Kasumi-1 (cell line): ENCODE measurements at regions not wholly inside any gene's neighbourhood (a gene's known extent, or its start where the extent isn't known, plus 50 kb on each side); places are given as distances from the start of the nearest gene placed in this dataset.

Source experiments
- DNase-seq, 2 experiments: peaks; one replicate each; lab custom pipeline; 2025; lab: John Stamatoyannopoulos, UW

GRCh38 chr2:2765176-2765800, 434.2 kb upstream of the MYT1L start:
- no peak for DNase-seq

- no peak for DNase-seq
Measured at GRCh38 chr2:2764739-2765138, 433.7 kb upstream of the MYT1L start.

DNA sequence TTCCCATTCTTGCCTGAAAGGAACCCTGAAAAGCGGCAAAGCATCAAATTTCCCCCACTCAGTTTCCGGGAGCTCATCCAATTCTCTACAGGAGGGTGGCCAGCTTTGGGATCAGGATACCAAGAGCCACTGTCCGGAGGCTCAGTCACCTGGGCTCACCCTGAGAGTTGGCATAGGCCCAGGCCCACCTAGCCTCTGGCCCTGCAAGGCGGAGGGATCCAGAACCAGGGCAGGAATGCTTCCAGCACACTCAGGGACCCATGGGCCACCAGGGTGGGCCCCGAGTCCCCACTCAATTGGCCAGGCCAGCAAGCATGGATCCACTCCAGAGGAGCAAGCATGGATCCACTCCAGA, 432.9 kb upstream of the MYT1L start:
- DNase-seq: no peak

DNA sequence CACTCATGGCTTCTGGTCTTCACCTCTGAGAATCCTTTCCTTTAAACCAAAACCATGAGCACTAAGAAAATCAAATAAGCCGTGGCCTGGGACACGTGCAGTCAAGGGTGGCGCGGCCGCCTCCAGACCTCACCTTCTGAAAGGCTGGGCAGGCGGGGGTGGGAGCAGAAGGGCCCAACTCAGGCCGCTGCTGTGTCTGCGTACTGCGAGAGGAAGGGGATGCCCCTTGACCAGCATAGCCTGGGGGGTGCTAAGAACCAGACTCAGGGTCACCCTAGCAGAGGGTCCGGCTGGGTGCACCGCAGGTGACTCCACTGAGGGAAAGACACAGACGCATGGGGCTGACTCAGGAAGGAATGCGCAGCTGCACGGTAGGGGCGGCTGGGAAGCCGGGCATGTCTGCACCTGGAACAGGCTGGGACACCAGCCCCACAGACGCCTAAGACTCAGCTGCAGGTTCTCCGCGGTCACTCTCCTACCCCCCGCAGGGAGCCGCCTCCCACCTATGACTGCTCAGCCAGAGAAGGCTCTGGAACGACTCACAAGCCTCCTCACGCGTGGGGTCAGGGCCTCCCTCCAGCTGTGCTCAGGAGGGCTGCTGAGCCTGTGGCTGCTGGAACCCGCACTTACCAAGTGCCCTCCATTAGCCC, 432.4 kb upstream of the MYT1L start:
- DNase-seq: no peak

DNA sequence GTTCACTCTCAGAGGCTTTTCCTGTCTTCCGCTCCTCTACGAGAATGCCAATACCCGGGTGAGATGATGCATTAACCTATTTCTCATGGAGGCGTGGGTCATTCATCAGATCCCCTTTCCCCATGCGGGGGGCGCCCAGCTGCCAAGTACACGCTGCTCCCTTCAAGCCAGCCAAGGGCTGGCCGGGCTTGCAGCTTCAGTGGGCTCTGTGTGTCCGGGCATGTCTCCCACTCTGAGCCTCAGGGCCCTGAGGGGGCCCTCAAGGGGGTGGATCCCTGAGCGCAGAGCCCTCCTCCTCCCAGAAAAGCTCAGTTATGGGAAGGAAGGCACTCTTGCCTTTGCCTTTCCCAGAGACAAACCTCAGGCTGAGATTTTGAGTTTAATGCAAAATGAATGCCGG, 431.8 kb upstream of the MYT1L start:
- no peak for DNase-seq

DNA sequence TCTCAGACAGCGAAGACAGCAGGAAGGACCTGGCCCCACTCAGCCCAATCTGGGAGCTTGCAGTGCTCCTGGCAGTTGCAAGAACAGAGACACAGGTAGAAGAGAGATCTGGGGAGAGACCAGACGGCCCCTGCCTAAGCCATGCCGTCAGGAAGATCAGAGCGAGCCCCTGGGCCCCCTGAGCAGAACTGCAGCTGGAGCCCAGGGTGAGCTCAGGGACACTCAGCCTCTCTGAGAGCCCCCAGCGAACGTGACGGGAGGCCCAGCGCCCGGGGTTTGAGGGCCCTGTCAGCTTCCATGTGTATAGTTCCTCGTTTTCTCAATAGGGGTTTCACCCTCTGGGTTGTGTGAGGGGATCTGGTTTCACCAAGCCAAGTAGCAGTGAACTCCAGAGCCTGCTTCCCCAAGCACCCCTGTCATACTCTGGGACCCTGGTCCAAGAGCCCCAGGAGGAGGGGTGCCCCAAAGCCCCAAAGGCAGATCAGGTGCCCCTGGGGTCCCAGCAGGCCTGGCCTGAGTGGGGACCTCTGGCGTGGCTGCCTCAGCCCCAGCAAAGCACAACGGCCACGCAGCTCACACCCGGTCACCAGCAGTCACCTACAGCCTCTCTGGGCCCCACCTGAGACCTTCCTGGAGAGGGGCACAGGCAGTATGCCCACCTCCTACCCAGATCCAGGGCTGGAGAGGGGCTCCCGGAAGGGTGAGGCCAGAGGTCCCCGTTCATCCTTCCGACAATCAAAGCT, 431.3 kb upstream of the MYT1L start:
- DNase-seq: no peak

DNA sequence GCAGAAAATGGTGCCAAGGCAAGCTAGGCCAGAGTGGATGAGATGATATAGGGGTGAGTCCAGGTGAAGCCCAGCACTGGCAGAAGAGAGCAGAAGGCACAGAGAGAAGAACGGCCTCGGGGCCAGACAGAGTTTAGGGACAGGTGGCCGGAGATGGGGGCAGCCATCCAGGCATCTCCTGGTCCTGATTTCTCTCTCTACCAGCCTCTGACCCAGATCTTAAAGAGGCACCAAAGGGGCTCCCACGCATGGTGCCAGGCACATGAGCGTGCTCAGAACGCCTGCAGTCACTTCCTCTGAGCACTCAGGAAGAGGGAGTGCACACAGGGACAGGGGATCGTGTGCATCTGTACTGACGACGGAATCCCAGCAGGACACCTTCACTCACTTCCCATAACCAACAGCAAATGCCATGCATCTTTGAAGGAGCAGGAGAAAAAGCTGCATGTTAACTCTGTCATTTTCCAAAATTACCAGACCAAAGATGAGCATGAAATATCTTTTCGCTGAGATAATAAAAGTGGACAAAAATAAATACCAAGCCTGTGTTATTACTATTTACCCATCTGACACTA, 427.8 kb upstream of the MYT1L start:
- DNase-seq: no peak

GRCh38 chr2:2757764-2758163, 426.7 kb upstream of the MYT1L start:
- DNase-seq: no peak

DNA sequence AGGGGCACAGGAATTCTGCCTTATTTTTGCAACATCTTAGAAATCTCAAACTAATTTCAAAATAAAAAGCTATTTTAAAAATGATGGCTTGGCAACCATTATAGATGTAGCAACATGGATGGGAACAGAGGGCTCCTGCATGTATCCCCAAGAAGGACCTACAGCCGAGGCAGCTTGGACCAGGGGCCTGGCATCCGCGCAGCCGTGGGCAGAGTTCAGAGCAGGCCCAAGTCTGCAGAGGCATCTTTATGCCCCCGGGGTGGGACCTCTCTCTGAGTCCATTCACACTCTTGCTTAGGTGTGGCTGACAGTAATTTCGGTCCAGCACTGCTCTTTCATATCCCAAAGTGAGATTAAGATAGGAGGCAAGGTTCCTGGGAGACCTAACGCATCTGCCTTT, 425.8 kb upstream of the MYT1L start:
- DNase-seq: no peak

GRCh38 chr2:2755990-2756389, 424.9 kb upstream of the MYT1L start:
- no peak for DNase-seq

DNA sequence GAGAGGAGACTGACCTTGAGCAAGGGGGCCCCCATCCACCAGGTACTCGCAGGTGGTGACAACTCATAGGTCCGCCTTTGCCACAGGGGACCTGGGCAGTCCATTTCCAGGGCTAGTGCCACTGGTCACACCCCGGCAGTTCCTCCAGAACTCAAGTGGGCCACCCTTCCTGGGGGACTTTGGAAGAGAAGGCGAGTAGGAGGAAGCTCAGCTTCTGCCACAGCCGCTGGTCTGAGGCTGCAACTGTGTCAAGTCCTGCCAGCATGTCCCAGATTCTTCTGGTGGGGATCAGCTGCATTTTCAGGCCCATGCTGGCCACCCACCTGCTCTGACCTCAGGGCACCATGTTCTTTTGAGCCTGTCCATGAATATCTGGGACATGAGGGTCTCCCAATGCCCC, 423.9 kb upstream of the MYT1L start:
- no peak for DNase-seq

DNA sequence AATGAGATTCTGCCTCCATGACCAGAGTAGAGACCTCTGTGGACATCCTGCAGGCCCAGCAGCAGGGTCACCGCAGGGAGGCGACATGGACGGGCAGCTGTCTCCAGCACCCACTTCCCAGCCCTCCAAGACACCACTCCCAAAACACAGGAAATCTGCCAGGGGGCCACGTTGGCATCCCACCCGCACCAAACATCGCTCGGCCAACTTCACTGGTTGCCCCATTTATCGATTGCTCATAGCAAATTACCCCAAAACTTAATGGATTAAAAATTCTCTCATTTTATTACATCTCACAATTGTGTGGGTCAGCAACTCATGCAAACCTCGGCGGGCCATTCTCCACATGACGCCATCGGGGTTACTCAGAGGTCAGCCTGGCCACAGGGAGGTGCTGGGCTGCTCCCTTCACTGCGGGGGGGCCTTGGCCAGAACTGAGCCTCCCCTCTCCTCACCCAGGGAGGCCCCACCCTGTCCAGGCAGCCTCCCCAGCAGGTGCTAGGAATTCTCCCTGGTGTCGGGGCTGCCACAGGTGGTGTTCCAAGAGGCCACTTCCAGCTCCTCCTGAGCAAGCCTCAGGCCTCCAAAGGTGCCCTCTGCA, 420.7 kb upstream of the MYT1L start:
- DNase-seq: no peak

GRCh38 chr2:2750867-2751714, 420.0 kb upstream of the MYT1L start:
- DNase-seq: no peak

DNA sequence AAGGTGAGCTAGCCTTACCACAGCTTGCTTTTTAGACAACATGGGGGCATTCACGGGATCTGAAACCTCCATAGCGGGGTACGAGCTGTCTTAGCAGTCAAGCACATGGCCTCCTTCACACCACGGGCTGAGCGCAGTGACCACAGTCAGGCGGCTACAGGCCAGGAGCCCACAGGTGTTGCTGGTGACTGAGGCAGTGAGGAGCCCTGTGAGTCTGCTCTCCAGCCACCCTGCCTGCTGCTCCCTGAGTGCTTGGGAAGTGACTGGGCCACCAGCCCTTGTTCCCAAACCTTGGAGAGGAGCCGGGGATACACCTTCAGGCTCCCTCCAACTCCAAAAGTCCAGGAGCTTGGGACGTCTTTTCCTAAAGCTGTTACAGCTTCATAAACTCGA, 418.1 kb upstream of the MYT1L start:
- DNase-seq: no peak

- no peak for DNase-seq
Measured at GRCh38 chr2:2748399-2749205, 417.5 kb upstream of the MYT1L start.

- no peak for DNase-seq
Measured at GRCh38 chr2:2747797-2748301, 416.8 kb upstream of the MYT1L start.

GRCh38 chr2:2746731-2747130, 415.7 kb upstream of the MYT1L start:
- DNase-seq: no peak

GRCh38 chr2:2744958-2745715, 414.1 kb upstream of the MYT1L start:
- no peak for DNase-seq

GRCh38 chr2:2744107-2744506, 413.0 kb upstream of the MYT1L start:
- no peak for DNase-seq

DNA sequence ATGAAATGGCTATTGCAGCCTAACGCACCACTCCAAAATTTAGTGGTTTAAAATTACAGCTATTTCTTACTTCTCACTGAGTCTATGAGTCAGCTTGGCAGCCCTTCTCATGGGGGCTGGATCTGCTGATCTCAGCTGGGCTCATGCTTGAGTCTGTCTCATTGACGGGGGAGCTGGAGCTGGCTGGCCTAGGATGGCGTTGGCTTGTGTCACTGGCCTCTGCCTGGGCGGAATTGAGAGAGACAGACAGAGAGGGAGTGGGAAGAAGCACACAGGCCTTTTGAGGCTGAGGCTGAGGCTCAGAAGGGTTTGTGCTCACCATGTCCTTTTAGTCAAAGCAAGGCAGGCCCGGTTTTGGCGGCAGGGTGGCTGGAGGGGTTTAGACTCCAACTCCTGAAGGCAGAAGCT, 412.1 kb upstream of the MYT1L start:
- no peak for DNase-seq
